GM06990 (cell line): ENCODE measurements at regions not wholly inside any gene's neighbourhood (a gene's known extent, or its start where the extent isn't known, plus 50 kb on each side); places are given as distances from the start of the nearest gene placed in this dataset.

ENCODE experiments used
- DNase-seq: peaks from one replicate; pipeline ENCODE4 v3.0.0-alpha.2; 2011; ENCODE audit not compliant: insufficient read length; ENCODE audit errors: extremely low read depth
- H3K27me3 ChIP-seq: replicated peaks from 2 replicates; pipeline ENCODE4 v1.6.0; 2011; ENCODE audit warnings: low read length; ENCODE audit not compliant: control insufficient read depth, insufficient read depth
- H3K36me3 ChIP-seq: 2 replicates; pipeline ENCODE4 v1.5.1; 2011; ENCODE audit warnings: low read length; ENCODE audit not compliant: control insufficient read depth, insufficient read depth
- H3K4me3 ChIP-seq: replicated peaks from 2 replicates; pipeline ENCODE4 v1.5.1; 2011; ENCODE audit warnings: low read depth, mild to moderate bottlenecking, control low read depth, low read length
- TF ChIP-seq, protein P1 (sequence below): IDR thresholded peaks from 2 replicates; pipeline ENCODE4 v1.5.1; 2011; ENCODE audit warnings: low read length, control low read depth, mild to moderate bottlenecking, inconsistent platforms; ENCODE audit not compliant: insufficient read depth, poor library complexity, severe bottlenecking

DNA sequence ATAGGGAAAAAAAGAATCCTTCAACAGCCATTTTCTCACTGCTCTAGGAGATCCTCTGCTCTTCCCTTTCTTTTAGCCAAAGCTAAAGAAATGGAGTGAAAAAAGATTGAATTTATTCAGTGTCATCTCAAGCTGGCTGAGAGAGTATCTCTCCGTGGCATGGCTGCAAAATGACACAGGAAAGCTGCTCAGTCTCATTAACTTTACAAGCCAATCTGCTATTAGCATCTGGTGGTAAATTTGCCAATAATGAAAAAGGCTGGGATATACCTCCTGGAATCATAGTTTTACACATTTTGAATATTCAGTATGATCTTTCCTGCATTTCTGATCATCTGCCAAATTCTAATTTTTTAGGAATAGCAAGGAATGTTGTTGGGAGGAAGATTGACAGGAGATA is 176.8 kb upstream of the CHRM3 start:
- Histone ChIP-seq H3K36me3 (no peaks in the 10 kb centered on the region), H3K27me3 (no peaks in the 10 kb centered on the region), H3K4me3 (no peak overlapping the region)
- TF ChIP-seq, protein P1, sequence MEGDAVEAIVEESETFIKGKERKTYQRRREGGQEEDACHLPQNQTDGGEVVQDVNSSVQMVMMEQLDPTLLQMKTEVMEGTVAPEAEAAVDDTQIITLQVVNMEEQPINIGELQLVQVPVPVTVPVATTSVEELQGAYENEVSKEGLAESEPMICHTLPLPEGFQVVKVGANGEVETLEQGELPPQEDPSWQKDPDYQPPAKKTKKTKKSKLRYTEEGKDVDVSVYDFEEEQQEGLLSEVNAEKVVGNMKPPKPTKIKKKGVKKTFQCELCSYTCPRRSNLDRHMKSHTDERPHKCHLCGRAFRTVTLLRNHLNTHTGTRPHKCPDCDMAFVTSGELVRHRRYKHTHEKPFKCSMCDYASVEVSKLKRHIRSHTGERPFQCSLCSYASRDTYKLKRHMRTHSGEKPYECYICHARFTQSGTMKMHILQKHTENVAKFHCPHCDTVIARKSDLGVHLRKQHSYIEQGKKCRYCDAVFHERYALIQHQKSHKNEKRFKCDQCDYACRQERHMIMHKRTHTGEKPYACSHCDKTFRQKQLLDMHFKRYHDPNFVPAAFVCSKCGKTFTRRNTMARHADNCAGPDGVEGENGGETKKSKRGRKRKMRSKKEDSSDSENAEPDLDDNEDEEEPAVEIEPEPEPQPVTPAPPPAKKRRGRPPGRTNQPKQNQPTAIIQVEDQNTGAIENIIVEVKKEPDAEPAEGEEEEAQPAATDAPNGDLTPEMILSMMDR = no peak
- DNase-seq = no peak

DNA sequence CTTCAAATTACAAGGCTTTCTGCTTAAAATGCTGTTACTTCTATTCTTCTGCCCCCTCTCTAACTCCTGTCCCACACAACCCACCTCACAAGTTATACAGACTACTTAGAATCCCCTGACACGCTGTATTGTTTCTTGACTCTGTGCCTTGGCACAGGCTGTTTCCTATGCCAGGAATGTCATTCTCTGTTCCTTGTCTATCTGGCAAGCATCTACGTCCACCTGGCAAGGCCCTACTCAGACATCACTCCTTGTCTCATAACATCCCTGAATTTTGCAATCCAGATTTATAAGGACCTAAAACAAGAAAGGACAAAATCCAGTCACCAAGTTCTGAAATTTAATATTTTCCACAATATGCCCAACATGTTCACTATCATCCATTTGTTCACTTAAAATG is 182.0 kb upstream of the CHRM3 start:
- DNase-seq = no peak
- no peaks in the 10 kb centered on the region for H3K36me3 ChIP-seq
- H3K4me3 ChIP-seq = no peak overlapping the region
- no peaks in the 10 kb centered on the region for H3K27me3 ChIP-seq
- TF ChIP-seq, protein P1 = no peak

DNA sequence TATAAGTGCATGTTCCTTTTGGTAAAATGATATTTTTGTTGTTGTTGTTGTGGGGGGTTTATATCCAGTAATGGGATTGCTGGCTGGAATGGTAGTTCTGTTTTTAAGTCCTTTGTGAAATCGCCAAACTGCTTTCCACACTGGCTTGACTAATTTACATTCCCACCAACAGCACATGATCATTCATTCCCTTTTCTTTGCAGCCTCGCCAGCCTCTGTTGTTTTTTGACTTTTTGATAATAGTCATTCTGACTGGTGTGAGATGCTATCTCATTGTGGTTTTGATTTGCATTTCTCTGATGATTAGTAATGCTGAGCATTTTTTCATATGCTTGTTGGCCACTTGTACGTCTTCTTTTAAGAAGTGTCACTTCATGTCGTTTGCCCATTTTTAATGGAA is 188.5 kb upstream of the CHRM3 start:
- no peaks in the 10 kb centered on the region for H3K36me3 ChIP-seq
- TF ChIP-seq, protein P1 = no peak
- no peak for DNase-seq
- H3K4me3 ChIP-seq = no peak overlapping the region
- H3K27me3 ChIP-seq = no peaks in the 10 kb centered on the region

DNA sequence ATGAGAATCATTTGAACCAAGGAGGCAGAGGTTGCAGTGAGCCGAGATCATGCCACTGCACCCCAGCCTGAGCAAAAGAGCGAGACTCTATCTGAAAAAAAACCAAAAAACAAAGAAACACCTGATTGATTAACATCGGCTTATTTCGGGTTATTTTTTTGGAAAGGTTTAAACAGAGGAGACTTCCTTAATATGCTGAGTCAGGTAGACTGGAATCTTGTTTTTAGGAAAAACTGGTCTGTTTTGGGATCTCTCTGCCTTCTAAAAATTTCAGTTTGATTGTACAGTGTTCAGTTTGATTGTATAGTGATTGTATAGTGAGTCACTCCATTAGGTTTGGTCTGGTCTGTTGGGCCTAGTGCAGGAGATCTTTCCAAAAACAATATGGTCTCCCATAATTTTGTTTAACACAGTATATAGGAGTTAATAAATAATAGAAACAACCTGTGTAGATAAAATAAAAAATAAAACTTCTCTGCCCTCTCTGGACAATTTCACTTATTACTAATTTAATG is 196.3 kb upstream of the CHRM3 start:
- TF ChIP-seq, protein P1 = no peak
- no peak for DNase-seq
- no peak overlapping the region for H3K4me3 ChIP-seq
- no peaks in the 10 kb centered on the region for H3K27me3 ChIP-seq
- H3K36me3 ChIP-seq = no peaks in the 10 kb centered on the region

DNA sequence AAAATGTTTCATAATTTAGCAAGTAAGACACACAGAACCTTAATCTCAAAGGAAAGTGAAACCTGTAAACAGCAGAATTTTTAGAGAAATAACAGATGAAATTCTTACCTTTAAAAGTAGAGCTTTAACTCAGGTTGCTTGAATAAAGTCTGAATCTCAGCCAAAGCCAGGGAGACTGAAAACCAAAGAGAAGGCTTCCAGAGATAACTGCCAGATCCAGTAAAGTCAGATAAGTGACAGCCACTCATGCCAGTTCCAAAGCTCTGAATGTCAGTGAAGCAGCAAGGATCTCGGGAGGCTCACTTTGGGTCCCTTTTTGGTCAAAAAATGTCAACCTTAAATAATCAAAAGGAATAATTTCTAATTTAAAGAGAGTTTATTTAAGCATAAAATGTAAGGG is 199.9 kb upstream of the CHRM3 start:
- Histone ChIP-seq H3K4me3 (no peak overlapping the region), H3K36me3 (no peaks in the 10 kb centered on the region), H3K27me3 (no peaks in the 10 kb centered on the region)
- TF ChIP-seq, protein P1 = no peak
- DNase-seq = no peak

DNA sequence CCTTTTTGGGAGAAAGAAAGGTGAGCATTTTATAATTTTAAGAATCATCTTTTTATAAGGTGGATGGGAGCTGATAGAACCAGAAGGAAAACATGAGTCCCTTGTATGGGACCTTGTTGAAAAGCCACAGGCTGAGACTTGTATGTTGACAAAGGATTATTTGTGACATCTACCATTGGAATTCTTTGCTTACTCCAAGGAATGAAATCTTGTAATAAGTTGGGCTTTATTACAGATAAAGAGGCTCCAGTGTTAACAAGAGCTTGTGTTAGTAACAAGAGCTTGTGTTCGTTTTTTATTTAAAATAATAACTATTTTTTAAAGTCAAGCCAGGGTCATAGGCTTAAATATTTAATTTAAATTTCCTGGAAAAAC is 201.1 kb upstream of the CHRM3 start:
- DNase-seq = no peak
- H3K27me3 ChIP-seq = no peaks in the 10 kb centered on the region
- TF ChIP-seq, protein P1 = no peak
- no peaks in the 10 kb centered on the region for H3K36me3 ChIP-seq
- H3K4me3 ChIP-seq = no peak overlapping the region
